GM23248 (cell line): ENCODE measurements at regions not wholly inside any gene's neighbourhood (a gene's known extent, or its start where the extent isn't known, plus 50 kb on each side); places are given as distances from the start of the nearest gene placed in this dataset.

Source experiments
- EZH2 ChIP-seq: fragments of 200-600 bp; sonication (generic); IDR thresholded peaks from 2 replicates; pipeline ENCODE4 v1.6.1; 2018; ENCODE audit warnings: antibody characterized with exemption, mild to moderate bottlenecking; ENCODE audit not compliant: insufficient read depth, poor library complexity, severe bottlenecking
- EZH2phosphoT487 ChIP-seq: fragments of 200-600 bp; sonication (generic); IDR thresholded peaks from 2 replicates; pipeline ENCODE4 v1.6.1; 2018; ENCODE audit warnings: antibody characterized with exemption, moderate library complexity, mild to moderate bottlenecking, low read depth; ENCODE audit not compliant: insufficient read depth

GRCh38 chr21:34279883-34280282 lies 83.9 kb upstream of the KCNE2 start:
- TF ChIP-seq EZH2phosphoT487 (no peak), EZH2 (no peak)
